ENCODE measurements at regions not wholly inside any gene's neighbourhood (a gene's known extent, or its start where the extent isn't known, plus 50 kb on each side); places are given as distances from the start of the nearest gene placed in this dataset.

DNA sequence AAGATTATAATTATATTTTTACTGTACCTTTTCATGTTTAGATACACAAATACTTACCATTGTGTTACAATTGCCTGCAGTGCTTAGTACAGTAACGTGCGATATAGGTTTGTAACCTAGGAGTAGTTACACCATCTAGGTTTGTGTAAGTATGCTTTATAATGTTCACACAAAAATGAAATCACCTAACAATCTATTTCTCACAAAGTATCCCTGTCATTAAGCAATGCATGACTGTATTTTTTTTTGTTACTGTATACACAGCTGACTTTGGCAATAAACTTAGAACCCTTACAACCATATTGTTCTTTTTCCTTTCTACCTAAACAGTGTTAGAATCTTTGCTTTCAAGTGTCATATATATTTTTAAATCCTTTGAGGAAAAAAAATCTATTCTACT lies 303.0 kb upstream of the E2F7 start:
- no peak for TF ChIP-seq CTCF (IDR thresholded peaks at IDR 0.05; ENCODE audit: low read depth, low read length, missing control alignments)
- no peak overlapping the region for H3K4me3 ChIP-seq (replicated peaks; ENCODE audit: low read depth, low read length)
- DNase-seq (ENCODE audit: extremely low read depth, low read depth) = no peak

GRCh38 chr12:77366616-77367015 lies 301.2 kb upstream of the E2F7 start:
- no peak overlapping the region for H3K4me3 ChIP-seq (replicated peaks; ENCODE audit: low read depth, low read length)
- DNase-seq (ENCODE audit: extremely low read depth, low read depth) = no peak
- TF ChIP-seq CTCF (IDR thresholded peaks at IDR 0.05; ENCODE audit: low read depth, low read length, missing control alignments) = no peak

DNA sequence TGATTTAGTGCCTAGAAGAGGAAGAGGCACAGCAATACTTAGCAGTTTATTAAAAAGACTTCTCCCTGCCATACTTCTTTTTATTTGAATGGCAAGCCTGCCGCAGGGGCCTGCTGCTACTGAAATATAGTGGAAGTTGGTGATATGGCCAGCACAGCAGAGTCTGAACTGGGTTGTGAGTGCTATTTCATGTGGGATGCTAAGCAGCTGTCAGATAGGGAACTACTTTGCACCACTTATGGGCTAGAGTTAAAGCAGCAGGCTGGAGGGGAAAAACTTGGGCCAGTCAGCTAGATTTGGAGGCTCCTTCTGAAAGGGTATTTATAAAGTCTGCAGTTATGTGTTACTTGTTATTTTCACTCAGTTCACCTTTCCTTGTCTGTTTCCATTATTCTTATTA lies 299.0 kb upstream of the E2F7 start:
- no peak for TF ChIP-seq CTCF (IDR thresholded peaks at IDR 0.05; ENCODE audit: low read depth, low read length, missing control alignments)
- no peak for DNase-seq (ENCODE audit: extremely low read depth, low read depth)

DNA sequence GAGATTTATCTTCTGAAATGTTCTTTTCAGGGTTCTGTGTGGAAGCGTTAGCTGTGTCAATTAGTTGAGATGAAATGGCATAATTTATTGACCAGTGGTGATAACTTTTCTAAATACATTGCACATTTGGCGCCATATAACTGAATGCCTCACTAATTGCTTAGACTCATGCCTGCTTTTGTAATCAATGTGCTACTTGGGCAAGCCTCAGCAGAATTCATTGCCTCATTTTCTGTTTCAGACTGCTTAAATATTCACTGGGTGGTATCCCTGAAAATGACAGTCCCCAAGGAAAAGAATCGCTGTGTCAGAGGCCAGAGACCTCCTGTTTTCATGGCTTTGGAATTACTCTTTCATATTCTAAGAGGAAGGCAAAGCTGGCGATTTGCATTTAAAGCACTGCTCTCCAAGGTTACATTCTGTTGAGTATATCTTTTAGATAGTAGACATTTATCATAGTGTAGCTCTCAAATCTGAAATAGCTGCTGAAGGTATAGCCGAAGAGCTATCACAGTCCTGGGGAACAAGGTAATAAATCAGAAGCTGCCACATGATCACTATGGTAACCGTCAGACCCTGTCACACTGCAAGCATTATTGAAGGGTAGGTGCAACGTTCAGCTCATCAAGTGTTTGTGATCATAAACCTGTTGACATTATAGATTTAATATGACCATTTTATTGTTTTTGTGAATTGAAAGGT lies 297.3 kb upstream of the E2F7 start:
- DNase-seq (ENCODE audit: extremely low read depth, low read depth) = no peak
- TF ChIP-seq CTCF (IDR thresholded peaks at IDR 0.05; ENCODE audit: low read depth, low read length, missing control alignments) = no peak
- H3K4me3 ChIP-seq (replicated peaks; ENCODE audit: low read depth, low read length) = no peak overlapping the region

More for the DNA sequence above, 299.0 kb upstream of the E2F7 start:
- H3K4me3 ChIP-seq (replicated peaks; ENCODE audit: low read depth, low read length) = no peak overlapping the region

DNA sequence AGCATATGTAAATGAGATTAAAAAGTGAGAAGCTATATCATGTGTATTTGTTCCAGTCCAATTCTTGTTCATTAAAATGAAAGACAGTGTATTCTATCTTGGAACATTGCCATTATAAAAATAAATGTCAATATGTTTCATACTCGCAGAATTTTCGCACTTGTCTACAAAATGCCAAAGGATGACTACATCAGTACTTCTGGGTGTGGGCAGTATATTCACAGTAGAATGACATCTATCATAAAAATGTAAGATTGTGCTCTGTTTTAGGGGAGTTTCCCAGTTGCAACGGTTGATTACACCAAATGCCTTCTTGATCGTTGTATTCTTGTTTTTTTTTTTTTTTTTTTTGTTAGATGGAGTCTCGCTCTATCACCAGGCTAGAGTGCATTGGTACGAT lies 292.3 kb upstream of the E2F7 start:
- TF ChIP-seq CTCF (IDR thresholded peaks at IDR 0.05; ENCODE audit: low read depth, low read length, missing control alignments) = no peak
- DNase-seq (ENCODE audit: extremely low read depth, low read depth) = no peak
- no peak overlapping the region for H3K4me3 ChIP-seq (replicated peaks; ENCODE audit: low read depth, low read length)

GRCh38 chr12:77354766-77355362 lies 289.5 kb upstream of the E2F7 start:
- TF ChIP-seq CTCF (IDR thresholded peaks at IDR 0.05; ENCODE audit: low read depth, low read length, missing control alignments) = no peak

More at GRCh38 chr12:77354766-77355362, 289.5 kb upstream of the E2F7 start:
- no peak overlapping the region for H3K4me3 ChIP-seq (replicated peaks; ENCODE audit: low read depth, low read length)
- no peak for DNase-seq (ENCODE audit: extremely low read depth, low read depth)
